OCI-LY1 (cell line): ENCODE measurements at regions not wholly inside any gene's neighbourhood (a gene's known extent, or its start where the extent isn't known, plus 50 kb on each side); places are given as distances from the start of the nearest gene placed in this dataset.

Experiments used
- CTCF ChIP-seq: fragments of 200-600 bp; sonication (generic), shearing (Covaris generic); IDR thresholded peaks from 2 replicates; pipeline ENCODE4 v1.5.1; 2017; ENCODE audit warnings: mild to moderate bottlenecking, antibody characterized with exemption, low read length, moderate library complexity, mixed read lengths
- EZH2 ChIP-seq: fragments of 200-600 bp; sonication (generic), shearing (Covaris generic); IDR thresholded peaks from 2 replicates; pipeline ENCODE4 v1.8.0; 2017; ENCODE audit warnings: borderline replicate concordance, mixed run types, mild to moderate bottlenecking, antibody characterized with exemption, low read length, moderate library complexity, mixed read lengths

GRCh38 chr13:99652141-99652540 lies 150.9 kb downstream of the TM9SF2 start:
- TF ChIP-seq CTCF = no peak
- no peak for TF ChIP-seq EZH2
